ENCODE measurements at regions not wholly inside any gene's neighbourhood (a gene's known extent, or its start where the extent isn't known, plus 50 kb on each side); places are given as distances from the start of the nearest gene placed in this dataset.

DNA sequence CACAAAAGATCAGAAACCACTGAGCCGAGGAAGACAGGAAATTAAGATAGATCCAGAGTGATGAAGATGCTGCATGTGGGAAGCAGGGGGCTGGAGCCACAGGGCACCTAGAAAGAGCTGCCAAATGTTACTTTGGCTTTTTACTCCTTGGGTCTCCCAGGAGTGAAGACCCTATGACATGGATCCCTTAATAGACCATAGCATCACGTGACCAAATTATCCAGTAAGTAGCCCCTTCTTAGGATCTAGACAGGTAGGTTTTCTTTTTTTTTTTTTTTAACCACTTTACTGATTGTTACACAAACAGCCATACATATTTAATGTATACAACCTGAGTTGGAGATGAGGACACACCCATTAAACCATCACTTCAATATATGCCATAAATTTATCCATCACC, 183.9 kb upstream of the SOX21 start:
- TF ChIP-seq RAD21 (conservative IDR thresholded peaks at IDR 0.05) (no peak), SMC3 (conservative IDR thresholded peaks at IDR 0.05; ENCODE audit: poor library complexity) (no peak), TAF1 (IDR thresholded peaks at IDR 0.05; ENCODE audit: low read depth) (no peak), EZH2 (IDR thresholded peaks at IDR 0.05; ENCODE audit: borderline replicate concordance, insufficient read depth, low read length, poor library complexity, severe bottlenecking) (no peak), POLR2AphosphoS5 (IDR thresholded peaks at IDR 0.05) (no peak)
- TF ChIP-seq, protein P1, sequence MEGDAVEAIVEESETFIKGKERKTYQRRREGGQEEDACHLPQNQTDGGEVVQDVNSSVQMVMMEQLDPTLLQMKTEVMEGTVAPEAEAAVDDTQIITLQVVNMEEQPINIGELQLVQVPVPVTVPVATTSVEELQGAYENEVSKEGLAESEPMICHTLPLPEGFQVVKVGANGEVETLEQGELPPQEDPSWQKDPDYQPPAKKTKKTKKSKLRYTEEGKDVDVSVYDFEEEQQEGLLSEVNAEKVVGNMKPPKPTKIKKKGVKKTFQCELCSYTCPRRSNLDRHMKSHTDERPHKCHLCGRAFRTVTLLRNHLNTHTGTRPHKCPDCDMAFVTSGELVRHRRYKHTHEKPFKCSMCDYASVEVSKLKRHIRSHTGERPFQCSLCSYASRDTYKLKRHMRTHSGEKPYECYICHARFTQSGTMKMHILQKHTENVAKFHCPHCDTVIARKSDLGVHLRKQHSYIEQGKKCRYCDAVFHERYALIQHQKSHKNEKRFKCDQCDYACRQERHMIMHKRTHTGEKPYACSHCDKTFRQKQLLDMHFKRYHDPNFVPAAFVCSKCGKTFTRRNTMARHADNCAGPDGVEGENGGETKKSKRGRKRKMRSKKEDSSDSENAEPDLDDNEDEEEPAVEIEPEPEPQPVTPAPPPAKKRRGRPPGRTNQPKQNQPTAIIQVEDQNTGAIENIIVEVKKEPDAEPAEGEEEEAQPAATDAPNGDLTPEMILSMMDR (IDR thresholded peaks at IDR 0.05; ENCODE audit: poor library complexity, severe bottlenecking): no peak
- TF ChIP-seq, protein P2, sequence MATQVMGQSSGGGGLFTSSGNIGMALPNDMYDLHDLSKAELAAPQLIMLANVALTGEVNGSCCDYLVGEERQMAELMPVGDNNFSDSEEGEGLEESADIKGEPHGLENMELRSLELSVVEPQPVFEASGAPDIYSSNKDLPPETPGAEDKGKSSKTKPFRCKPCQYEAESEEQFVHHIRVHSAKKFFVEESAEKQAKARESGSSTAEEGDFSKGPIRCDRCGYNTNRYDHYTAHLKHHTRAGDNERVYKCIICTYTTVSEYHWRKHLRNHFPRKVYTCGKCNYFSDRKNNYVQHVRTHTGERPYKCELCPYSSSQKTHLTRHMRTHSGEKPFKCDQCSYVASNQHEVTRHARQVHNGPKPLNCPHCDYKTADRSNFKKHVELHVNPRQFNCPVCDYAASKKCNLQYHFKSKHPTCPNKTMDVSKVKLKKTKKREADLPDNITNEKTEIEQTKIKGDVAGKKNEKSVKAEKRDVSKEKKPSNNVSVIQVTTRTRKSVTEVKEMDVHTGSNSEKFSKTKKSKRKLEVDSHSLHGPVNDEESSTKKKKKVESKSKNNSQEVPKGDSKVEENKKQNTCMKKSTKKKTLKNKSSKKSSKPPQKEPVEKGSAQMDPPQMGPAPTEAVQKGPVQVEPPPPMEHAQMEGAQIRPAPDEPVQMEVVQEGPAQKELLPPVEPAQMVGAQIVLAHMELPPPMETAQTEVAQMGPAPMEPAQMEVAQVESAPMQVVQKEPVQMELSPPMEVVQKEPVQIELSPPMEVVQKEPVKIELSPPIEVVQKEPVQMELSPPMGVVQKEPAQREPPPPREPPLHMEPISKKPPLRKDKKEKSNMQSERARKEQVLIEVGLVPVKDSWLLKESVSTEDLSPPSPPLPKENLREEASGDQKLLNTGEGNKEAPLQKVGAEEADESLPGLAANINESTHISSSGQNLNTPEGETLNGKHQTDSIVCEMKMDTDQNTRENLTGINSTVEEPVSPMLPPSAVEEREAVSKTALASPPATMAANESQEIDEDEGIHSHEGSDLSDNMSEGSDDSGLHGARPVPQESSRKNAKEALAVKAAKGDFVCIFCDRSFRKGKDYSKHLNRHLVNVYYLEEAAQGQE (IDR thresholded peaks at IDR 0.05; ENCODE audit: borderline replicate concordance): no peak
